GM12873 (cell line): ENCODE measurements at regions not wholly inside any gene's neighbourhood (a gene's known extent, or its start where the extent isn't known, plus 50 kb on each side); places are given as distances from the start of the nearest gene placed in this dataset.

Source experiments
- TF ChIP-seq, protein P1 (sequence below): IDR thresholded peaks from 2 replicates; pipeline ENCODE4 v1.5.1; 2012; ENCODE audit warnings: low read depth, mild to moderate bottlenecking, moderate library complexity, low read length, control low read depth; ENCODE audit not compliant: insufficient read depth; ENCODE audit errors: missing control alignments

GRCh38 chr7:131203291-131203976 is 124.2 kb upstream of the MKLN1 start:
- TF ChIP-seq, protein P1, sequence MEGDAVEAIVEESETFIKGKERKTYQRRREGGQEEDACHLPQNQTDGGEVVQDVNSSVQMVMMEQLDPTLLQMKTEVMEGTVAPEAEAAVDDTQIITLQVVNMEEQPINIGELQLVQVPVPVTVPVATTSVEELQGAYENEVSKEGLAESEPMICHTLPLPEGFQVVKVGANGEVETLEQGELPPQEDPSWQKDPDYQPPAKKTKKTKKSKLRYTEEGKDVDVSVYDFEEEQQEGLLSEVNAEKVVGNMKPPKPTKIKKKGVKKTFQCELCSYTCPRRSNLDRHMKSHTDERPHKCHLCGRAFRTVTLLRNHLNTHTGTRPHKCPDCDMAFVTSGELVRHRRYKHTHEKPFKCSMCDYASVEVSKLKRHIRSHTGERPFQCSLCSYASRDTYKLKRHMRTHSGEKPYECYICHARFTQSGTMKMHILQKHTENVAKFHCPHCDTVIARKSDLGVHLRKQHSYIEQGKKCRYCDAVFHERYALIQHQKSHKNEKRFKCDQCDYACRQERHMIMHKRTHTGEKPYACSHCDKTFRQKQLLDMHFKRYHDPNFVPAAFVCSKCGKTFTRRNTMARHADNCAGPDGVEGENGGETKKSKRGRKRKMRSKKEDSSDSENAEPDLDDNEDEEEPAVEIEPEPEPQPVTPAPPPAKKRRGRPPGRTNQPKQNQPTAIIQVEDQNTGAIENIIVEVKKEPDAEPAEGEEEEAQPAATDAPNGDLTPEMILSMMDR = no peak

DNA sequence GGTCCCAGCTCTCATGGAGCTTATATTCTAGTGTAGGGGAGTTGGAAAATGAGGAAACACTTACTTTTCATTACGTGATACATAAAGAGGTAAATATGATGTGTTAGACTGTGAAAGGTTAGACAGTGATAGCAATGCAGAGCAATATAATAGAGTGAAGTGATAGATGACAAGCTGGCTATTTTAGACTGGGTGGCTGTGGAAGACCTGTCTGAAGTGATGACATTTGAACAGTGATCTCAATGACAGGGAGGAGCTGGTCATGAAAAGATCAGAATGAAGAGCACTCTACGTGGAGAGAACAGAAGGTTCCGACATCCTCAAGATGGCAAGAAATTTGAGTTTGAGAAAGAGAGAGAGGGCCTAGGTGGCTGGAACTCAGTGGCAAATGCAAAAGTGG is 118.9 kb upstream of the MKLN1 start:
- TF ChIP-seq, protein P1 = no peak

- TF ChIP-seq, protein P1 = no peak
Observed at GRCh38 chr7:131210618-131211017, 117.1 kb upstream of the MKLN1 start.

GRCh38 chr7:131211500-131211899 is 116.2 kb upstream of the MKLN1 start:
- TF ChIP-seq, protein P1 = no peak

DNA sequence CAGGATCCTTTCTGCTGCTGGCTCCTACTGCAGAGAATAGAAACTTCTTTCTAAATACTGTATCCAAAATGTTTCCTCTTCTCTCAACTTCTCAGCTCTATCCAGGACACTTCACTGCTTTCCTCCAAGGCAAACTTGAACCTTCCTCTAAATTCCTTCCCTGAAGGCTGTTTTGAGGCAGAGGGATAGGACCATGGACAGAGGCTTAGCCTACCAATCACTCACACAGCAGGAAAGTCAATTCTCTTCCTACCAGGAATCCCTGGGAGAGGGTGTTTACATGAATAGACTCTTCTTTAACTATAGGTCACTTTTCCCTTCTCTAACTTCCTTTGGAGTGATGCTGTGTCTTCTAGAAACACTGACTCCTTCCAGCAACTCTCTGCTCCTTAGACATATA is 115.6 kb upstream of the MKLN1 start:
- TF ChIP-seq, protein P1 = no peak

DNA sequence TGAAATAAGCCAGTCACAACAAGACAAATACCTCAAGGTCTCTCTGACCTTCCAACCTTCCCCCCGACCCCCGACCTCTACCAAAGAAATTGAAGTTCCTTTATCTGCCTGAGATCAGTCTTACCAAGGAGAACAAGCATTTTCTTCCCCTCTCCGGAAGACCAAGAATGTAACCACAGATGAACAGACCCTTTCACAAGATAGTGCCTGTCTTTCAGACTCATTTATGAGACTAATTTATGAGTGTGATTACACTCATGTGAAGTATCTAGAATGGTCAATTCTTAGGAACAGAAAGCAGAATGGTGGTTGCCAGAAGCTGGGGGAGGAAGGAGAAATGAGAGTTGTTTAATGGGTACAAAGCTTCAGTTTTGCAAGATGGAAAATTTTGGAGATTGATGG is 108.9 kb upstream of the MKLN1 start:
- TF ChIP-seq, protein P1 = no peak

DNA sequence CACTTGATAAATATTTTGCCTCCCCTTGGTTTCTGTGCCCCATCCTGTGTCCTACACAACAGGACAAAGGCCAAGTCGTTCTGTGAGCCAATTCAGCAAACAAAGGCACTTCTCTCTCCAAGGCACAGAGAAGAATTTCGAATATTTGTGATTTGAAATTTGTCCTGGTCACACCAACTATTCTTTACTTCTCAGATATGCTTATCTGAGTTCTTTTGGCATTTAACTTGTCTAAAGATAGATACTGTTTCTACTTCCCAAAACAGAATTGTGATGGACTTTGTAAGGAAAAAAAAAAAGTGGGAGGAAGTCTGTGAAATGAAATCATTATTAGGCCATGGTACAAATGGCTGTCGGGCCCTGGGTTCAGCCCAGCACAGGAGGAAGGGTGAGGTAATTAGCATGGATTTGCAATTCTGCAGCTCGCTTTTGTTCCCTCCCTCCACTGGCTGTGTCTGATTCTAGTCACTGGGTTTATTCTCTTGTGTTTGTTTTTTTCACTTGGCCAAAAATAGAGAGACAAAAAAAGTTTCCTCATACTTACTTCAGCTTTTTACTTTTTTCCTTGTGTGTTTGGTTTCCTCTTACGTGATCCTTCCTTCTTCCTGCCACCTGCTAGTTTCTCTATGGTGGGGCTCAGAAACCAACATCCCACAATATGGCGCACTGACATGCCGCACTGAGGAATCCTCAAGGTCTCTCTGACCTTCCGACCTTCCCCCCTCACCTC is 108.2 kb upstream of the MKLN1 start:
- TF ChIP-seq, protein P1 = no peak
